T-helper 9 cell (primary cell): ENCODE measurements at regions not wholly inside any gene's neighbourhood (a gene's known extent, or its start where the extent isn't known, plus 50 kb on each side); places are given as distances from the start of the nearest gene placed in this dataset.
"Not testable (repeated sequence)": the region's sequence is repeated elsewhere in the genome, so short reads cannot be mapped to it uniquely, and the experiment has no call there.

Experiments used
- DNase-seq: peaks from one replicate; pipeline ENCODE4 v3.0.0-alpha.2; 2020

DNA sequence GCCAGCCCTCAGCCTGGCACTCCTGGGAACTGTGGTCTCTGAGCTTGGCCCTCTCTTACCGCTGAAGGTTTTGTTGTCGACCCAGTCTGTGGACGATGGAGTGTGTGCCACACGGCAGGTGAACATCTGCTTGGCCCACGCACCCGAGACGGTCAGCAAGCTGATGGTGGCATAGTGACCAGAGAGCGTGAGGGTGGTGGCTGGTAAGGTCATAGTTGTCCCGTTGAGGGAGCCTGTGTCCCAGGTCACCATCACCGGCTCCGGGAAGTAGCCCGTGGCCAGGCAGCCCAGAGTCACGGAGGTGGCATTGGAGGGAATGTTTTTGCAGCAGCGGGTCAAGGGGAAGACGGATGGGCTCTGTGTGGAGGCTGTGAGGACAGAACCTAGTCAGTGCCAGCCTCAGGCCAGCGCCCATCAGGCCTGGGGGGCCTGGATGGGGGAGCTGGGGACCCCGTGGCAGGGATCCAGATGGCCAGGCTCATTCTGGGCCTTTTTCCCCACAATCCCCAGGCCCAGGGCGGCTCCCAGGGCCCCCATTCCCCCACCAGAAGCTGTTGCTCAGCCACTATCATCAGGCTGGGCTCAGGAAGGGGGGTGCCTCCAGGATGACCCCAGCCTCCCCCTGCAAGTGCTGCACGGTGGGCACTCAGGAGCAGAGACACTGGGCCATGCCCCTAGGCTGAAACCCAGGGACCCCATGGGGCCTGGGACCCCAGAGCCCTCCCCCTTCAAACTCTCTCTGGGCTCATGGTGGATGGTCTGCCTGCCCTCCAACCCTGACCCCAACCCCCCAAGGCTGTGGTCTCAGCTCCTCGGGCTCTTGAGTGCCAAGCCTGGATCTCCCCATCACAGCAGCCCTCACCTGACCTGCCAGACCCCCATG, 75.2 kb downstream of the TMEM121 start:
- no peak for DNase-seq

DNA sequence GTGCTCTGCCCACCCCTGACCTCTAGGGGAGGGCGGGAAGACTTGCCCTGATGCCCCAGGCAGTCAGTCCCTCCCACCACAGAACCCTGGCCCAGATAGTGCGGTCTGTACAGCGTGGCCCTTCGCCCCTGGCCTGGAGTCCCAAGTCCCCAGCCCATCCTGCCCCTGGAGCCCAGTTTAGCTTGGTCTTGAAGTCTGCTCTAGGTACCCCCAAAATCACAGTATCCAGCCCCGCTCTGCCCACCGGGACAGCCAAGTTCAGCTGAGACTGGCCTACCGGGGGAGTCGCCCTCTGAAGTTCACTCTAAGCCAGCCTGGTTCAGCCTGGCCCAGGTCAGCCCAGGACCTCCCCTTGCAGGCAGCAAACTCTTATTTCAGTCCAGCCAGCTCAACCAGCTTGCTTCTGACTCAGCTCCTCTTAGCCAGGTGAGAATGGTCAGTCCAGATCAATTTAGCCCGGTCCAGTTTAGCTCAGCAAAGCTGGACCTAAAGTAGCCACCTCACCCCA, 75.9 kb downstream of the TMEM121 start:
- no peak for DNase-seq

DNA sequence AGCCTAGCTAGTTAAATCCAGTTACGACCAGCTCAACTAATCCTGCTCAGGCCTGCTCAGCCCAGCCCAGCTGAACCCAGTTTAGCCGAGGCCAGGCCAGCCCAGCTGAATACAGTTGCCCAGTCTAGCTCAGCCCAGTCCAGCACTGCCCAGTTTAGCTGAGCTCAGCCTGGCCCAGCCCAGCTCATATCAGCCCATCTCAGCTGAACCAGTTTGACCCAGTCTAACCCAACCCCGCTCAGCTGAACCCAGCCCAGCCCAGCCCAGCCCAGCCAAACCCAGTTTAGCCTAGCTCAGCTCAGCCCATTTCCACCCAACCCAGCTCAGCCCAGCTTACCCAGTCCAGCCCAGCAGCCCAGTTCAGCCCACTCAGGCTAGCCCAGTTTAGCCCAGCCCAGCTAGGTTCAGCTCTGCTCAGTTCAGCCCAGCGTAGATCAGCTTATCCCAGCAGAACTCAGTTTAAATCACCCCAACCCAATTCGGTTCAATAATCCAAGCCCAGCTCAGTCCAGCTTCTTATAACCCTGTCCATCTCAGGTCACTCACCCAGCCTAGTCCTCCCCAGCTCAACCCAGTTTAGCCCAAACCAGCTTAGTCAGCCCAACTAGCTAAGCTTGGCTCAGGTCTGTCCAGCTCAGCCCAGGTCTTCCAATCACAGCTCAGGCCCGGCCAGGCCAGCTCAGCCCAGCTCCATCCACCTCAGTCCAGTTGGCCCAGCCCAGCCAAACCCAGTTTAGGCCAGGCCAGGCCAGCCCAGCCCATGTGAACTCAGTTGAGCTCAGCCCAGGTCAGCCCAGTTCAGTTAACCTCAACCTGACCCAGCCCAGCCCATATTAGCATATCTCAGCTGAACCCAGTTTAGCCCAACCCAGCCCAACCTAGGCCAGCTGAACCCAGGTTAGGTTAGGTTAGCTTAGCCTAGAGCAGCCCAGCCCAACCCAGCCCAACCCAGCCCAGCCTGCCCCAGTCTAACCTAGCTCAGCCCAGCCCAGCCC, 76.7 kb downstream of the TMEM121 start:
- no peak for DNase-seq

DNA sequence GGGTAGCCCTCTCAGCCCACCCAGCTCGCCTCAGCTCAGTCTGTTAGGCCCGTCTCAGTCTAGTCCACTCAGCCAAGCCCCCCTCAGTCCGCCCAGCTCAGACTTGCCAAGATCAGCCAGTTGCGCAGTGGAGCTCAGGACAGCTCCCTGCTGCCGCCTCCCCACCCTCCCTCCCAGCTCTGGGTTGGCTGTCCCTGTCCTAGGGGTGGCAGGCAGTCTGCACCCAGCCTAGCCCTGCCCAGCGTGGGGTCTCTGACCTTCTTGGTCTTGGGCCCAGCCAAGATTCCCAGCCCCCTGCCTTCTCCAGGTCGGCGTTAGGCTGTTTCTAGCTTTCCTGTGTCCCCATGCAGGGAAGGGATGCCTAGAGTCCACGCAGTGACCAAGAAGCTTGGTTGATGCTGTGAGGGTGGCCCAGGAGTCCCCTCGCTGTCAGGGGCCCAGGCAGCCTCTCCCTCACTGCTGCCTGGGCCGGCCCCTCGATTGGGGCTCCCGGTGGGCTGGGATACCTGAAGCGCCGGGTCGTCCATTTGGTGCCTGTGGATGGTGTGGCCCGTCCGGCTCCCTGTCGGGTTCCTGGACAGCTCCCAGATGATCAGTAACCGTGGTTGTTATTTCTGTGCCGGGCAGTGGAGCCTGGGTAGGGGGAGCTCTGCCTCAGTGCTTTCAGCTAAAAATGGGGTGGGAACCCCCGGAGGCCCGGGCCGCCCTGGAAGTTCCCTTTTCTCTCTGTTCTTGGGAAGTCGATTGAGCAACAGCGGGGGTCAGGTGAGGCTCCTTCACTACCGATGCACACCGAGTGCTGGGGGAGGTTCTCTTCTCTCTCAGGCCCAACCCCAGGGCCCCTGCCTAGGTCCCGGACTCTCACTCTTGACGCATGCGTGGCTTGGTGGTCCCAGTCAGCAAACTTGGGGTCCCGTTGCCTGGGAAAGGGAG, 78.4 kb downstream of the TMEM121 start:
- DNase-seq = not testable (repeated sequence)

DNA sequence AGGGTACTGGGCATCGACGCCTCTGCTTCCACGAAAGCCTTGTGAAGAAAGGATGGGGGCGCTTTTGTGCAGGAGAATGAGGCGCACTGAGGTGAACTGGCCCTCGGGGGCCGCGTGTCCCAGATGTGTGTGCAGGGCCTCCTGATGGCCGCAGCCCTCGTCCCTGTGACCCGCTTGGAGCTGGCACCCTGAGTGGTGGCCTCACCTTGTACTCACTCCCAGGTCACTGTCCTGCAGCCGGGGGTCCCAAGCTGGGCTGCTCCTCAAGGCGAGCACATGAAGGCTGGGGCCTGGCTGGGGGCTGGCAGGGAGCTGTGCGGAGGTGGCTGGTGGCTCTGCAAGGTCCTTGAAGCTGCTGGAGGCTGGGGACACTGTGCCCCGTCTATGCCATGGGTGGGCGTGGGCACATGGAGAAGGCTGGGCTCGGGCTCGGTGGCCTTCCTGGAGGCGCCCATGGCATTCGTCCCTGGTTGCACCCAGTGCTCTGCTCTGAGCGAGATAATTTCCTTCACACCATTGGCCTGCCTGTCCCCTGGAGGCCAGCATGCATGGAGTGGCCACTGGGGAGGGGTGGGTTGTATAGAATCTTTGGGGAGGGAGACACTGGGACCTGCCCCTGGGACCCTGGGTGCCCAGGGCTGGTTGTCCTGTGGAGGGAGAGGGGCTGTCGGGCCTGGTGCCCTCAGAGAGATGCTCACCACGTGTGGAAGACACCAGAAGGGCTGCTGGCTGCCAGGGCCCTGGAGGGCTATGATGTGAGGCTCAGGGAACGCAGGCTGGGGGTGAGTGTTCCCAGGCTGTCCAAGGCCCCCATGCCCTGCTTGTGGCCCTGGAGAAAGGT, 79.3 kb downstream of the TMEM121 start:
- DNase-seq = no peak

DNA sequence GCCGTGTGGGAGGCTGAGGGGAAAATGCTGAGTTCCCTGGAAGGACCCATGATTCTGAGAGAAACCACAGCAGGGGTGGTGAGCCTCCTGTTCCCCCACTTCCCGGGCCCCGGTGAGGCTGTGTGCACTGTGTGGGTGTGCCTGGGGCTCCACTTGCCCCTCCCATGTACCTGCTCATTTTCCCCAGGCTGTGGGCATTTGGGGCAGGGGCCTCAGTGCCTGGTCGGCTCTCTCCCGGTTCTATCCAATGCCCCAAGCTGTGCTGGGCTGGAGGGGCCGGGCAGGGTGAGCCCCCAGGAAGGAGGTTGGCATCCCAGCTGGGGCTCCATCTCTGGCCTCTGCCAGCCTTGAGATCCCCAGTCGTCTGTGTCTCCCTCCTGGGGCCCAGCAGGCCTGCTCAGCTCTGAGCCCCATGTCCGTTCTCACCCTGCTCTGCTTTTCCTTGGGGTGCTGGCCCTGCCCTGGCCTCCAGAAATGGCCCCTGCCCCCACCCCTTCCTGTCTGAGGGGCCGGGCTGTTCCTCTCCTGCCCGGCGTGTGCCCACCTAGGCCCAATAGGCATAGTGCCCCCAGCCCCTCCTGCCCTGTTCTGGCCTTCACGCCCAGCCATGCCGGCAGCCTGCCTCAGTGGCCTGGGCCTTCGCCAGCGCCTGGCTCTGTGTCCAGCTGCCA, 80.1 kb downstream of the TMEM121 start:
- not testable (repeated sequence) for DNase-seq

DNA sequence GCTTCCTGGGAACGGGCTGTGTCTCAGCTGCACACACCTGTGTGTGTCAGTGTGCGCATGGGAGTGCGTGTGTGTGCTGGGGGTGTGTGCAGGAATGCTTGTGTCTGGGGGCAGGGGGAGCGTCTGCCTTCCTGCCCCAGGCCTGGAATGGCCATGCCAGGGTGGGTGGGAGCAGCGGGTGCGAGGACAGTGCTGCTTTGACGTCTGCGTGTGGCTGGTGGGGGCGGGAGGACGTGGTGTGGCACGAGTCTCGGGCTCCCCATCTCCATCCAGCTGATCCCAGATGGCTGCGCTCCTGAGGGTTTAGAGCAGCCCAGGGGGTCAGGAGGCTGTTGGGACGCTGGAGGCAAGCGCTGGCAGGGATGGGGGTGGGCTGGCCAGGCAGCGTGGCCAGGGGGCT, 80.6 kb downstream of the TMEM121 start:
- not testable (repeated sequence) for DNase-seq

DNA sequence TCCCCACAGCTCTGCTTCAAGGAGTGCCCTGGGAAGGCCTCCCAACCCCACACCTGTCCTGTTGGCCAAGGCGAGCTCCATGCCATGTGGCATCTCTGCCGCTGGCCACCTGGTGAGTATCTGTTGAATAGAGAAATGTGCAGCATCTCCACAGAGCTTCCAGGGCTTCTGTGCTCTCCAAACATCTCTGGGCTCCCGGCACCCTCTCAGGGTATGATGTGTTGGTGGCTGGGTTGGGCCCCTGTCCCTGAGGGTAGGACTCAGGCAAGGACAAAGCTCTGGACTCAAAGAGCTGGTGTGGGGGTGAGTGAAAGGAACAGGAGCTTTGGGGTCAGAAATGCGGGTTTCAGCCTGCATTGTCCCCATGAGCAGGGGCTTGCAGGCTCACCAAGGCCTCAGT, 88.6 kb downstream of the TMEM121 start:
- not testable (repeated sequence) for DNase-seq

DNA sequence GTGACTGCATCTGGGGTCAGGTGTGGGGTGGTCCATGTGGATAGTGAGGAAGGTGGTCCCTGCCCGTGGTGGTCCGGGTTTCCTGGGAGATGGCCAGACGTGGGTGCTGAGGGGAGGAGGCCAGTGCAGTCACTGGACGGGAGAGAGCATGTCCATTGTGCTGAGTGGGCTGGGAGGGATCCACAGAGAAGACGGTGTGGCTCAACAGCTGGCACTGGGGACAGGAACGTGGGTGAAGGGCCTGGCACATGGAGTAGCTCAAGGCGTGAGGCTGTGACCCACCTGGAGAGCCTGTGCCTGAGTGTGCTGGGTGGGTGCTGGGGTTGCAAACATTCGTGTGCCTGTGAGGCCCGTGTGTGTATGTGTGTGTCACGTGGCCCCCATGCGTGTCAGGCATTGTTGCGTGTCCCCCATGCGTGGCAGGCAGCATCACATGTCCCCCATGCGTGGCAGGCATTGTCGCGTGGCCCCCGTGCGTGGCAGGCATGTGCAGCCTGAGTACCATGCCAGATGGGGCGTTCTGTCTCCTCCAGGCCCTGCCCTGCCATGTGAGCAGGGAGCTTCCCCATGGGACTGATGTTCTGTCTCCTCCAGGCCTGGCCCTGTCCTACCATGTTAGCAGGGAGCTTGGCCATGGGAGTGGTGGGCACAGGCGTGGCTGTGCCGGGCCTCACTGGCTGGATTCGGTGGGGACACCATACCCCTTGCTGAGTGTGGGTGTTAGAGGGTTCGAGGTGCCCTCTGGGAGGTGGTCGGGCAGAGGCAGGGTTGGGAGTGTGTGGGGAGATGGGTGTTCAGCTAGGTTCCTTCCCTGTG, 89.8 kb downstream of the TMEM121 start:
- not testable (repeated sequence) for DNase-seq

DNA sequence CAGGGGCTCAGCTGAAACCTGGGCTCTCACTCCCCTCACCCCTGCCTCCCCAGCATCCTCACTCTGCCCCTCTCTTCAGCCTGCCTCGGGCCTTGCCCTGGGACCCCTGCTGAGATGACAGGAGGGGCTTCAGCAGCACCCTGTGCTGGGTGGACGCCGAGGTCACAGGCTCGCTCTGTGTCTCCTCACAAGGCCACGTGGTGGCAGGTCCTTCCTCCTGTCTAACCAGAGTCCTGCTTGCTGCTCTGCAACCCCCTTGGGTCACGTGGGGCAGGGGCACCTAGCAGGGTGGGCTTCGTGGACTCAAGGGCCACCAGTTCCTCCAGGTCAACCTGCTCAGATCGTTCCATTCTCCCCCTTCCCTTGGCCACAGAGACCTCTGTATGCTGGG, 90.4 kb downstream of the TMEM121 start:
- DNase-seq = no peak

DNA sequence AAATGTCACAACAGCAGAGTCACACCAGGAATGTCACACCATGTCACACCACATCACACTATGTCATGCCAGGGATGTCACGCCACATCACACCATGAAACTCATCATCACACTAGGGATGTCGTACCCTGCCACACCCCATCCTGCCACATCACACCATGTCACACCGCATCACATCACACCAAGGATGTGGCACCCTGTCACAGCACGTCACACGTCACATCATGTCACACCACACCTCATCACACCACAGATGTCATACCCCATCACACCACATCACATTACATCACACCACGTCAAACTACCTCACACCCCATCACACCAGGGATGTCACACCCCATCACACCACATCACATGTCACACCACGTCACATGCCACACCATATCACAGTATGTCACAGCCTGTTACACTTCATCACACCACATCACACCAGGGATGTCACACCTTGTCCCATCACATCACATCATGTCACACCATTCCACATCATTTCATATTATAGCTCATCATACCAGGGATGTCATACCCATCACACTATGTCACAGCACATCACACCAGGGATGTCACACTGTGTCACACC, 90.9 kb downstream of the TMEM121 start:
- DNase-seq = no peak

DNA sequence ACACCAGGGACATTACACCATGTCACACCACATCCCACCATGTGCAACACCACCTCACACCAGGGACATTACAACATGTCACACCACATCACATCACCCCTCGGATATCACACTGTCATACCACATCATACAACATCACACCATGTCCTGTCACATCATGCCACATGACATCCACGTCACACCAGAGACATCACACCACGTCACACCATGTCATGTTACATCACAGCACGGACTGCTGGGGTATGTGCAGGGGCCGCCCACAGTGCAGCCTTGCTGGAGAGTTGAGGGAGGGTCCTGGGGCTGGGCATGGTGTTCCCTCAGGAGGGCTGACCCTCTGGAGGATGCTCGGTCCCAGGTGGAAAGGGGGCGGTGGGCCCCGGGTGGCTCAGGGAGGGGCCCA, 91.4 kb downstream of the TMEM121 start:
- not testable (repeated sequence) for DNase-seq

DNA sequence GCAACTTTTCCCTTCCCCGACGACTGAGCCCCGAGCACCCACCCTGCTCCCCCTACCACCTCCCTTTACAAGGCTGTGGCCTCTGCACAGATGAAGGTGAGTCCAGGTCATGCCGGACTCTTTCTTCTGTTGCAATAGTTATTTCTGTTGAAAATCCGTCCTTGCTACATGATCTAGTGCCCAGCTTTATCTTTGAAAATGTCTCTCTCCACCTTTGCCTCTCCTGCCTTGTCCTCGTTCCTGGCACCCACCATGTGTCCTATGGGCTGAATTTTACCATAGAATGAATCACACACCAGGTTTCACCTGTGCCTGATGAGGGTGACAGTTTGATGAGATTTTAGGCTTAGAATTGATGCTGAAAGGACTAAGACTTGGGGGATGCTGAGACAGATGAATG, 92.9 kb downstream of the TMEM121 start:
- DNase-seq = not testable (repeated sequence)

DNA sequence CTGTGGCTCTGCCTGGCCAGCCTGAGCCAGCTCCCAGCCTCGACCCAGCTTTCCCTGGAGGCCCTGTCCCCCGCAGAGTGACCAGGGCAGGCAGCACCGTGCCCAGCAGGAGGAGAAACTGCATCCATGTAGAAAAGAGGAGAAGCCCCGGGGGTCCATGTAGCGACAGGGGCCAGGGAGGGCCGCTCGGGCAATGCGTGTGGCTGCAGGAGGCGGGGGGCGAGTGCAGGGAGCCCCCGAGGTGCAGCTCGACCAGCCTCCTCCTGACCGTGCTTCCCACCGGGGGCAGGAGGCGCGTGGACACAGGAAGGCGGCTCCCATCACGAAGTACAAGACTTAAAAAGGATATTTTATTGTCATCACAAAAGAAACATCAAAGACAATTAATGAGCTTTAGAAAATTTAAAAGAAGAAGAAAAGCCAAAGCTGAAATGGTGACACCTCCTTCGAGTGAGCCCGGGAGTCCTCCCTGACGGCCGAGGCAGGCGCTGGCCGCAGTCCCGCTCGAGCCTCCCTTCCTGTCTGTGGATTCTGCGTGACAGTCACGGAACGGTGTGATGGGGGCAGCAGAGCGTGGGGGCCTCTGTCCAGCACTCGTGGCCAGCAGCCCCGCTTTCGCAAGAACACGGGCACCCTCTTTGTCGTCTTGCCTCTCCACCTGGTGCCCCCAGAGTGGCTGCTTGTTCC, 93.9 kb downstream of the TMEM121 start:
- DNase-seq = not testable (repeated sequence)

DNA sequence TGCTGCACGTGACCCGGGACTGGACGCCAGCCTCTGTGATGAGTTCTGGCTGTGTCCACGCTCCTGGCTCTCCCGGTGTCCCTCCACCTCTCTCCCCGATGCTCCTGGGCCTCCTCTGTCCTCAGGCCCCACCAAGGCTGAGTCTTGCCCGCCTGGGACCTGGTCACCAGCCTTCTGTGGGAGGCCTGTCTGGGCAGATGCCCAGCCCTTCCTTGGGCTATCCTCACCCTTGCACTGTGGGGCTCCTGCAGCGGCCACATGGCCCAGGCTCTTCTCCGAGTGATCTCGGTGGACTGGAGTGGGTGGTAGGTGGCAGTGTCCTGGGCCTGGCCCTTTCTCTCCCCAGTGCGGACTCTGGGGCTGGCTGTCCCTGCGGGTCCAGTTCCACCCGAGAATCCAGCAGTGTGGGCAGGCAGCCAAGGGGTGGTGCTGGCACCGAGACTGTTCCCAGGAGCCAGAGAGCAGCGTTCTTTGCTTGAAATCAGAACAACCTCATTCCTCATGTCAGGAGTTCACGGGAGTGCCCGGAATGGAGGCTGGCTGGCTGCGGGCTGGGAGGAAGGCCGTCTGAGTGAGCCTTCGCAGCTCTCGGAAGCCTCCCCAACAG, 94.6 kb downstream of the TMEM121 start:
- DNase-seq = not testable (repeated sequence)

DNA sequence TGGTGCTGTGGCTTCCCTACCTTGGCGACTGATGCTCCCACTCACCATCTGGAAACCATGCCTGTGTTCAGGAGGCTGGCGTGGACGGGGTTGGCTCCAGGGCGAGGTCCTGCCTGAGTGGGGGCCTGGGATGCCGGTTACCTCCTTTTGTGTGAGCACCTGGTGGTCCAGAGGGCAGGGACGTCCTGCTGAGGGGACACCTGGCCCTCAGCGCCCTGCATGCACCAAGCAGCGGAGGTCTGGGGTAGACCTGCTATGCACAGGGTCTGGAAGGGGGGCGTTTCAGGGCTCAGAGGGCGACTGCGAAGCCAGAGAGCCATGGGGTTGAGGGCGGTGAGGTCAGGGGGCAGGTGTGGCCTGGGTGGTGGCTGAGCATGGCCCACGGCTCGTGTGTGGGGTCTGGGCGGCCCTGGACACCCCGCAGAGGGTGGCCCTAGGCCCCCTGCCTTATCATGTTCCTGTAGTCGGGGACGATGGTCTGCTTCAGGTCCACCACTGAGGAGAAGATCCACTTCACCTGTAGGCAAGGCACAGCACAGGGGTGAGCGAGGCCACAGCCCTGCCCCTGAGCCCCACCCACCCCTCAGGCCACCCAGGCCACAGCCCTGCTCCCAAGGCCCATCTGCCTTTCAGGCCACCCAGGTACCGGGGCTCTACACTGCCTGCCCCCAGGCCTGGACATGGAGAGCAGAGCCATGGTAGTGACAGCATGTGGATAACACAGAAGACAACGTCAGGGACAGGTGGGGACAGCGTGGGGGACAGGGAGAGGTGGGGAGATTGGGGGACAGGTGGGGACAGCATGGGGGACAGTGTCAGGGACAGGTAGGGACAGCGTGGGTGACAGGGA, 95.3 kb downstream of the TMEM121 start:
- not testable (repeated sequence) for DNase-seq

DNA sequence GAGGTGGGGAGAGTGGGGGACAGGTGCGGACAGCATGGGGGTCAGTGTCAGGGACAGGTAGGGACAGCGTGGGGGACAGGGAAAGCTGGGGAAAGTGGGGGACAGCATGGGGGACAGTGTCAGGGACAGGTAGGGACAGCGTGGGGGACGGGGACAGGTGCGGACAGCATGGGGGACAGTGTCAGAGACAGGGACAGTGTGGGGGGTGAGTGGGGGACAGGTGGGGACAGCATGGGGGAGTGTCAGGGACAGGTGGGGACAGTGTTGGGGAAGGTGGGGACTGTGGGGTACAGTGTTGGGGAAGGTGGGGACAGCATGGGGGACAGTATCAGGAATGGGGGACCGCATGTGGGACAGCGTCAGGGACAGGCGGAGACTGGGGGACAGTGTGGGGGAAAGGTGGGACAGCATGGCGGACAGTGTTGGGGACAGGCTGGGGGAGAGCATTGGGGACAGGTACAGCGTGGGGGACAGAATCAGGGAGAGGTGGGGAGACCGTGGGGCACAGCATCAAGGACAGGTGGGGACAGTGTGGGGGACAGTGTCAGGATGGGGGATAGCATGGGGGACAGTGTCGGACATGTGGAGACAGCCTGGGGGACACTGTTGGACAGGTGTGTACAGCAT, 96.1 kb downstream of the TMEM121 start:
- no peak for DNase-seq
